Activated CD8-positive, alpha-beta memory T cell treated with anti-CD3 and anti-CD28 coated beads for 48 hours (primary cell): ENCODE measurements at regions not wholly inside any gene's neighbourhood (a gene's known extent, or its start where the extent isn't known, plus 50 kb on each side); places are given as distances from the start of the nearest gene placed in this dataset.
"Not testable (repeated sequence)": the region's sequence is repeated elsewhere in the genome, so short reads cannot be mapped to it uniquely, and the experiment has no call there.

Experiments used
- DNase-seq, 3 experiments: peaks; one replicate each; pipeline ENCODE4 v3.0.0-alpha.2; 2020; ENCODE audit warnings: low read depth in 2 of 3, low spot score in 2 of 3

DNA sequence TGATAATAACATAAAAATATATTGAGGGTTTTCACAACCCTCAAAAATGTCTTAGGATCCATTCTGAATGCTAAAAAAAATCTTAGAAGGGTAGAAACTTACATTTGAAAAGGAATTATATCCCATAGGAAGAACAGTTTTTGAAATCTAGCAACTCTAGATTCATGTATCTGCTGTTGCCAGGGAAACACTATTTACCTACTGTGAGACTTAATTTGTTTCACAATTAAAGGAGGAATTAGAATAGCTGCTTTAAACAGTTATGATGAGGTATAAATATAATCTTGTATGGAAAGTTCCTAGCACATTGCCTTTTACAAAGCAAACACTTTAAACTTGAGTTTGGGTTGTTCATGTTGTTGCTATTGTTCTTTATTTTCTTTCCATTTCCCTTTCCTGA lies 988.2 kb downstream of the SUCLG1 start:
- DNase-seq = no peak

DNA sequence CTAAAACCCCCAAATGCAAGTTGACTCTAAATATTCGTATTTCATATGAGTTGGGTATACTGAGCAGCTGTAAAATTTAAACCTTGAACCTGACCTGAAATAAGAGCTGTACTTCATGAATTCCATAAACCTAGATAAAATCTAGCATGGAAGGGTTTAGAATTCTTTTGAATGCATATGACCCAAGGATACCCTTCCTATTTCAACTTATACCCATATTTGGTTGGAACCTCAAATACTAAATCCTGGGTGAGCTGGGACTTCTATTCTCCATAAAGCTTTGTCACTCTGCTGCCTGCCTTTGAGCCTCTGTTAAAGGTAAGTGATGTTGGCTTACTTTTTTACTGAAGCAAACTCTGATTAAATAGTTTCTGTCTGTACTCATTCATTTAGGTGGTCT lies 994.6 kb downstream of the SUCLG1 start:
- DNase-seq = no peak

DNA sequence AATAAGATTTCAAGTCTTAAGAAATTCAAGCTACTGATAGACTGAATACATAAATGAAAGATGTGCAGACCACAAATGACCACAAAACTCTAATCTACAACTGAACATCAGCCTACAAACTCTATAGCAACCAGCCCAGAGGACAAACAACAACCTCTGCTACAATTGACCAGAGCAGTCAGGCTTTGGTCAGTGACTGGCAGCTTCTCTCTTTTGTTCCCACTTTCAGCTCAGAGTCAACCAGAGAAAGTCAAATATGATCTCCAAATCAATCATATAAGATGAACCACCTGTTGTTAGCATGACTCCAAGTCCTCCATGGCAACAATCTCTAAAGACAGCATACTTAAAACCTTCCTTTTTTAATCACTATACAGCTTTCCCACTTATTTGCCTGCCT lies 996.2 kb downstream of the SUCLG1 start:
- DNase-seq = no peak

DNA sequence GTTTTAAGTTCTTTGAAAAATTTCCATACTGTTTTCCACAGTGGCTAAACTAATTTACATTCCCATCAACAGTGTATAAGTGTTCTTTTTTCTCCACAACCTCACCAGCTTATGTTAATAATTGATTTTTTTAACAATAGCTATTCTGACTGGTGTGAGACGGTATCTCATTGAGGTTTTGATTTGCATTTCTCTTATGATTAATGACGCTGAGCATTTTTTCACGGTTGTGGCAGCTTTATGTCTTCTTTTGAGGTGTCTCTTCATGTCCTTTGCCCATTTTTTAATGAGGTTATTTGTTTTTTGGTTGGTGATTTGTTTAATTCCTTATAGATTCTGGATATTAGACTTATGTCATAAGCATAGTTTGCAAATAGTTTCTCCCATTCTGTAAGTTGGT lies 997.9 kb downstream of the SUCLG1 start:
- no peak for DNase-seq

DNA sequence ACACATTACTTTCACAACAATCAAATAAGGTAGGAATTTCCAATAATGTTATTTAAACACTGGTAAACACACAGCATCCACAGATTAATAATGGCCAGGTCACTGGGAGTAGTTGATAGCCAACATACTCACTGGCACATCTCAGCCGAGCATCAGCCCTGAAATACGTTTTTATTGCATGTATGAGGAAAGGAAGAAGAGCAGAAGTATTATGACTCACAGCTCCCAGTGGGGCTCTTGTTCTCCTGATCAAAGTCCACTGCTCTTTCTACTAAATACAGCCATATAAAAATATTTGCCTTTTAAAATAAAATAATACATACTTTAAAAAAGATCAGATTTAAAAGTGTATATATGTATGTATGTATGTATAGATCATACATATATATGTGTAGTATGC lies 999.6 kb downstream of the SUCLG1 start:
- no peak for DNase-seq

DNA sequence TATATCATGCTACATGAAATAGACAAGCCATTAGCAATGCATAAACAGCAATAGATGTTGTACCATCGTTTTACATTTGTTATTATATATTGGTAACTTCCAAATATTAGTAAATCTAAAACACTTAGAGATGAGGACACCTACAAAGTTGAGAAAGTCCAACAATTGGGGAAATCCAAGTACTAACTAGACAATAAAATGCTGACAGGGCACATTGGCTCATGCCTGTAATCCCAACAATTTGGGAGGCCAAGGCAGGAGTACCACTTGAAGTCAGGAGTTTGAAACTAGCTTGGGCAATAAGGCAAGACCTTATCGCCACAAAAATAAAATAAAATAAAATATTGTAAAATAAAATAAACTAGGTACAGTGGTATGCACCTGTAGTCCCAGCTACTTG lies 1023.1 kb downstream of the SUCLG1 start:
- no peak for DNase-seq

DNA sequence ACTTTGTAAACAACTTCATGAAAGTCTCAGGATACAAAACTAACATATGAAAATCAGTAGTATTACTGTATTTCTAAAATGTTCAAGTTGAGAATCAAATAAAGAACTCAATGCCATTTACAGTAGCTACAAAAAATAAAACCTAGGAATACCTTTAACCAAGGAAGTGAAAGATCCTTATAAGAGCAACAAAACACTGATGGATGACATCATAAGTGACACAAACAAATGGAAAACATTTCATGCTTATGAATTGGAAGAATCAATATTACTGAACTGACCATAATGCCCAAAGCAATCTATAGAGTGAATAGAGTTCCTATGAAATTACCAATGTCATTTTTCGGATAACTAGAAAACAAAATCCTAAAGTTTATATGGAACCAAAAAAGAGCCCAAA lies 1038.1 kb downstream of the SUCLG1 start:
- DNase-seq = no peak

DNA sequence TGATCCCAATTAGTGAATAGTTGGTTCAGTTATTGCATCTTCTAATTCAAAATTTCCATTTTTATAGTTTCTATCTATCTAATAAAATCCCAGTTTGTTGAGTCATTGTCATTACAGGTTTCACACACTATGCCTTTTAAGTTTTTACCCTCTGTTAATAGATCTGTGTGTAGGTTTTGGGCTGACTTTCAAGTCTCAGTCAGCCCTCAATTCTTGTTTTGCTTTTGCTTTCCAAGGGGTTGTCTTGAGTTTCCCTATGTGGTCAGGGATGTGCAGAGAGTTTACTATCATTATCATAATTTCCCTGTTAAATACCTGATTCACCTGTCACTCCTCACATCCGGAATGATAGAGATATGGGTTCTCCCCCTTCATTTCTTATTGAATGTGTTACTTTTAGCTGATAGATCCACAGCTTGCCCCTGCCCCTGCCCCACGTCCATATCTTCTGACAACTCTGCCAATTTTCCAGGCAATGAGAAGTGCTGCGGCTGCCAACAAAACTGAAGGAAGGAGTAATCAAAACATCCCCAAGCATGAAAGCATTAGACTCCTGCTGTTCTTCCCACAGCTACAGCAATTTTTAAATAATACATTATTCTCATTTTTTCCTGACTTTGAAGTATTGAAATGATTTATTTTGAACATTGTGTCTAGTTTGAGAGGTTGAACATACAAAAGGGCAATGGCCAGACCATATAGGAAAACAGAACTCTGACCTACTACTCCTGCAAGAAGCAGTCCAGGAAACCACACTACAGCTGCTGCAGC lies 1064.8 kb downstream of the SUCLG1 start:
- DNase-seq = no peak

DNA sequence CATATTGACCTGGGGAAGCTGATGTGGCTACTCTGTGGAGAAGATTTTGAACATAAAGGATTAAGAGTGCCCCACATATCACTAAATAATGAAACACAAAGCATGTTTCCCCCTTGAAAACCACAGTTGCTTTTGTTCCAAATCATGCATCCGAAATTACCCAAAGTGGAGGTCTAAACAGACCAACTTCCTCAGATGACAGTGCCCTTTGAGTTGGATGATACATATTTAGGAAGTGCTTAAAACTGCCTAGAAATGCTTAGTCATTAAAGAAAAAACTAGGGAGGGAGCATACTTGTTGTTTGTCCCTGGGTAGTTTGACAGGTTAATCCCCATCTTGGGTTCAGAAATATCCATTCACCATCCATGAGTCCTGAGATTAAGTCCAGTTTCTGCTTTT lies 1070.3 kb downstream of the SUCLG1 start:
- DNase-seq = no peak

DNA sequence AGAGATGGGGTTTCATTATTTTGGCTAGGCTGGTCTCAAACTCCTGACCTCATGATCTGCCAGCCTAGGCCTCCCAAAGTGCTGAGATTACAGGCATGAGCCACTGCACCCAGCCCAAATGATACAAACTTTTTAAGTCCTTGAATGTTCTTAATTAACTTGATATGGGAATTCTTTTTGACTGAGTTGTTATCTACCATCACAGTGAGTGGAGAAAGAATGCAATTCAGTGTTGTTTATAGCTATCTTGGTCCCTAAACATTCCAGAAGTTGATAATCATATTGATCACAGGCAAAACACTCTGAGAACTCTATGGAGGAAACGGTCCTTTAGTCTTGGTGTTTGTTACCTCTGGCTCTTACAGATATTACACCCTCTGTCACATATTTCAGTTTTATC lies 1072.5 kb downstream of the SUCLG1 start:
- no peak for DNase-seq

DNA sequence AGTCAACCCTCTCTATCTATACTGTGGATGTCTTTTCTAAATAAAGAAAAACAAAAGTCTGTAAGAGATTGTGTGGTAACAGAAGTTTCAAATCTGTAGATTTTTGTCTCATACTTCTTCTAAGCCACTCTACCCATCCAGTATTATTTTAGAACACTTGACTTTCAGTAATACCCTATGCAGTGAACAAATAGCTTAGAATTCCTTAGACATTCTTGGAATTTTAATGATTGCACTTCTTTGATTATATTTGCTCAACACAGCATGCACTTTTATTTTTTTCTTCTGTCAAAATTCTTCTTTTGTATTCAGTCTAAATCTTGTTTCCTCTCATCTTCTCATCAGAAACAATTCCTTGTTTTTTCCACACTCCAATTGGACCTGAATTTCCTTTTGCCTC lies 1080.2 kb downstream of the SUCLG1 start:
- DNase-seq = no peak

DNA sequence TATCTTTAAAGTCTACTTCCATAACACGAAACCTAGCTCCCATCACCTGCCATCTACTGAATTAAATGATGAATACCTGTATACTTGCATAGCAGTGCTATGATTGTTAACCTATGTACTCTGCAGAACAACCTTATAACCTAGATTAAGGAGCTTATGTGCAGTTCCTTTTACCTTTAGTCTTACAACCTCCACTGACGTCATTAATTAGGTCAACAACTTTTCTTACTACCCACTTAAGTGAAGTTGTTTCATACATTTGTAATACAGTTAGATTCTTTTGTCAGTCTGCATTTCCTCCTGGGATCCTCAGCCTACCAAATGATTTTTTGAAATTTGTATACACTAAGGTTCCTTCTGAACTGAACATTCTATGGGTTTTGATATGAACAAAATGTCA lies 1082.3 kb downstream of the SUCLG1 start:
- no peak for DNase-seq

DNA sequence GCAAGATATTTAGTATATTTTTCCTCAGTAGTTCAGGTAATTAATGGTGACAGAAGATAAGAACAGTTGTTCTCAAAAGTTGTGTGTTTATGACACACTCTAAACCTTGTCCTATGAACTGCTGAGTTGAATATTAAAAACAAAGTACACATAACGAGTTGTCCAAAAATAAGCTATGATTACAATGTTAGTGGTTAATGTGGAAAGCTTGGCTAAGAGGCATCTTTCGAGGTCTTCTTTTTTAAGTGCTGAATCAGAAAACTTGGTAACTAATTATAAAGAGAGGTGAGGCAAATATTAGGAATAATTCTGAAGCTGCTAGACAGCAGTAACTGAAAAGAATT lies 1088.7 kb downstream of the SUCLG1 start:
- DNase-seq = no peak

DNA sequence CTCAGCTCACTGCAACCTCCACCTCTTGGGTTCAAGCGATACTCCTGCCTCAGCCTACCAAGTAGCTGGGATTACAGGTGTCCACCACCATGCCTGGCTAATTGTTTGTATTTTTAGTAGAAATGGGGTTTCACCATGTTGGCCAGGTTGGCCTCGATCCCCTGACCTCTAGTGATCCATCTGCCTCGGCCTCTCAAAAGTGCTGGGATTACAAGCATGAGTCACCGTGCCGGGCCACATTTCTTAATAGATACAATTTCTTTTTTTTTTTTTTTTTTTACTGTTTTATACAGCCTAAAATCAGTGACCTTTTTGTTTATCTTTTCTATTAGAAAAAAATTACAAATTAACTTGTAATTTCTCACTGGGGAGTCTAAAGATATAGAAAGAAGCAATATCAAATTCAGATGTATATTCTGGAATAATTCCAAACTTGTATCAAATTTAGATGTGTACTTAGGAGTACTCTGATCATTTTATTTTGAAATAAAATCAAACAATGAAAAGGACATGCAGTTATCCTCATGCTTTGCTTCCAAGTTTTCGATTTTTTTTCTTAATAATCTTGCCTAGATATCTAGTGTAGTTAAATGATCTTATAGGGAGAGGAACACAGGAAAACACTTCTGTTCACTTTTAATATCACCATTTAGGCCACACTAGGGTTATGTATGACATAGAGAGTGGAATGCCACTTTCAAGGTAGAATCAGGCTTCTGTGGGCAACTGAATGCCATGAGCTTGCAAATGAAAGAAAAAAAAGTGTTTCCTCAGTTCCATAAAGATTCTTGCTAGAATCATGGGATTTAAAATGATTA lies 1089.3 kb downstream of the SUCLG1 start:
- DNase-seq = no peak

DNA sequence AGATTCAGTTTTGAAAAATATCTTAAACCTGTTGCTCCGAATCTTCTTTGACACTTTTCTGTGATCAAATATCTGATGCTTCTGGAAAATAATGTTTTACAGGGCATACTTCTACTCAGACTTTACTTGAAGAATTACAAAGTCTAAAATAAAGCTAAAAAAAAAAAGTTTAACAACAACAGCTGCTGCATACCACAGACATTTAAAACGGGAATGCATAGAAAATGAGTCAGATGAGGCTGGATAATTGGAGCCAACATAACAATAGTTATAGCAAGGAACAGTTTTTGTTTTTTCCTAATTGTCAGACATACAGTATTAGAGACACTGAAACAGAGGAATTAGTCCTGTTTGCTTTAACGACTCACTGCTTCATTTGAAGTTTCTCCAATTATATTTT lies 1090.2 kb downstream of the SUCLG1 start:
- no peak for DNase-seq

DNA sequence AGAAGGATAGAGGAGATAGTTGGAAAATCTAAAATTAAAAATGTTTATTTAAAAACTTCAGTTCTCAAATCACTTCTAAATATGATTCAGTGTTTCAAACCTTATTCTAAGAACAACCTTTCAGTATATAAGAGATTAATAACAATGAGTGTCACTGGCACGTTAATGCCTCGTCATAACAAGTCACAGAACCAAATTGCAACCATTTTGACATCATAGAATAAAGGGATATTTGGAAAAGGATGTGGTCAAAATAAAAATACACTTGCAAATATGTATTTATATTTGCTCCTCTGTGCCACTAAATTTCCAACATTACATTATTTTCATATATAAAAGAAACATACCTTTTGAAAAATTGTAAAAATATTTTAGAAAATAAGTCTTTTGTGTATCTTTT lies 1090.6 kb downstream of the SUCLG1 start:
- DNase-seq = no peak

DNA sequence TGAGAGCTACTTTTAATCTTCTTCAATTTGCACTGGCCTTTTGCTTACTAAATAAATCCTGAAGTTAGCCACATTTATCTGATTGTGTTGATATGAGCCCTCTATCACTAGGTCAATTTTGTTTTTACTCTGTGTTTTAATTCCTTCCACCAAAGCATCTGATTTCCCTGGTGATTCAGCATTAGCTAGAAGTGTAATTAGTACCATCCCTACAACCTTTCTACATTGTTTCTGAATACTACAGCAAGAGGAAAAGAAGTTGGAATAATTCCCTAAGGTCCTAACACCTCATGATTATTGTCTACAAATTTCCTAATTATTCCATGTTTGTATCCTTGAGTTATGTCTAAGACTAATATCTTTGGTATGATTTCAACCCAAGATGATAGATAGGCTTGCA lies 1093.6 kb downstream of the SUCLG1 start:
- DNase-seq = no peak

DNA sequence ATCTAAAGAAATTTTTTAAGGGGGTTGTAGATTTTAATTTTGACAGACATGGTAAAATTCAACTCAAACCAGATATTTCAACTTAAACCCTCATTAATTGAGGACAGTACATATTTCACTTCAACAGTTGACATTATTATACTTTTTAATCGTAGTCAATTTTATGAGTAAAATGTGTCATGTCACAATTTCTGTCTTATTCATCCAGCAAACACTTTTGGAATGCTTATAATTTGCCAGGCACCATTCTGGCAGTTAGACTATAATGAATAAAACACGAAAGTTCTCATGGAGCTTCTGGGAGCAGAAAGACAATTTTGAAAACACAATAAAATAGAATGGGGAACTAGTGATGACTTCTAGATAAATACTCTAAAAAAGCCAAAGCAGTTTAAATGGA lies 1094.8 kb downstream of the SUCLG1 start:
- no peak for DNase-seq

DNA sequence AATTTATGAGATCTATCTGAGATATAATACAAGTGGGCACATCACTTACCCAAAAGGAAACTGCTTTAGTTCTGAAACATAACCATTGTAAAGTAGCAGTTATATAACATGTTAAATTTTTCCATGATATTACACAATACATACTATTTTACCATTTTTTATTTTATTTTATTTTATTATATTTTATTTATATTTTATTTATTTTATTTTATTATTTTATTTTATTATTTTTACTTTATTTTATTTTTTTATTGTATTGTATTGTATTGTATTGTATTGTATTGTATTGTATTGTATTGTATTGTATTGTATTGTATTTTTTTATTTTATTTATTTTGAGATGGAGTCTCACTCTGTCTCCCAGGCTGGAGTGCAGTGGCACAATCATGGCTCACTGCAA lies 1095.9 kb downstream of the SUCLG1 start:
- DNase-seq = not testable (repeated sequence)

DNA sequence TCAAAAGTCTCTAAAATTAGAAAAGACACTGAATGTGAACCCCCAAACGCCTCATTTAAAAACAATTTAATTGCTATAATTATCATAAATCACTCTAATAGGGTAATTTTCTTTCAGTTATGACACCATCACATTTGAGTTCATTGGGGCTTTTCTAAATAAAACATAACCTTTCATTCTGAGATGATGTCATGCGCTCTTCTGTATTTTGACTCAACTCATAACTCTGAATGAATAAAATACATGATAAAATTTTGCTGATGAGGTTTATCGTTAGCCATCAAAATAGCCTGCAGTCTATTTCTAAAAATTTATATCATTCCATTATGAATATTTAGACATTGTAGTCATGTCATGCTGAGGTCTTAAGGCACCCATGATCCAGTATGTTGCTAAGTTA lies 1099.7 kb downstream of the SUCLG1 start:
- DNase-seq = no peak

DNA sequence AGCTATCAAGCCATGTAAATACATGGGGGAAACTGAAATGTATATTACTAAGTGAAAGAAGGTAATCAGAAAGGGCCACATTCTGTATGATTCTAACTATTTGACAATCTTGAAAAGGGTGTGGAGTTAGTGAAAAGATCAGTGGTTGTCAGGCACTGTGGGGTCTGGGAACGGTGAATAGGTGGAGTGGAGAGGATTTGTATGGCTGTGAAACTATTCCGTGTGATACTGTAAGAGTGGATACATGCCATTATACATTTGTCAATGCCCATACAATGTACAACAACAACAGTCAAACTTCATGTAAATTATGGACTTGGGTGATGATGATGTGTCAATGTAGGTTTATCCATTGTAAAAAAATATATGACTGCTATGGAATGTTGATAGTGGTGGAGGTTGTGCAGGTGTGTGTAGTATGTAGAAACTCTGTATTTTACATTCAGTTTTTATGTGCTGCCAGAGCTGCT lies 1116.2 kb downstream of the SUCLG1 start:
- DNase-seq = no peak

DNA sequence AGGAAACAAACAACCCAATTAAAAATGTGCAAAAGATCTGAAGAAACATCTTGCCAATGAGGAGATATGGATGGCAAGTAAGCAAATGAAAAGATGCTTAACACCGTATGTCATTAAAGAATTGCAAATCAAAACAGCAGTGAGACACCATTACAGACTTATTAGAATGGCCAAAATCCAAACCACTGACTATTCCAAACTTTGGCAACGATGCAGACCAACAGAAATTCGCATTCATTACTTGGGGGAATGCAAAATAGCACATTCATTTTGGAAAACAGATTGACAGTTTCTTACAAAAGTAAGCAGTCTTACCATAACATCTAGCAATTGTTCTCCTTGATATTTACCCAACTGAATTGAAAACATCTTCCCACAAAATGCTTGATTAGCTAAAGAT lies 1118.7 kb downstream of the SUCLG1 start:
- DNase-seq = no peak

DNA sequence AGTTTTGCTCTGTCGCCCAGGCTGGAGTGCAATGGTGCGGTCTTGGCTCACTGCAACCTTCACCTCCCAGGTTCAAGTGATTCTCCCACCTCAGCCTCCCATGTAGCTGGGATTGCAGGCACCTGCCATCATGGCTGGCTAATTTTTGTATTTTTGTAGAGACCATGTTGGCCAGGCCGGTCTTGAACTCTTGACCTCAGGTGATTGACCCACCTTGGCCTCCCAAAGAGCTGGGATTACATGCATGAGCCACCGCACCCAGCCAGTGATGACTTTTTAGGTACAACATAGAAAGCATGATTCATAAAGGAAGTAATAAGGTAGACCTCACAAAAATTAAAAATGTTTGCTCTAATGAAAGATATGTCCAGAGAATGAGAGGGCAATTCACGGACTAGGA lies 1119.1 kb downstream of the SUCLG1 start:
- not testable (repeated sequence) for DNase-seq
